Endodermal cell (in vitro differentiated cells): ENCODE measurements at regions not wholly inside any gene's neighbourhood (a gene's known extent, or its start where the extent isn't known, plus 50 kb on each side); places are given as distances from the start of the nearest gene placed in this dataset.
"Not testable (repeated sequence)": the region's sequence is repeated elsewhere in the genome, so short reads cannot be mapped to it uniquely, and the experiment has no call there.

Experiments
- DNase-seq: peaks from one replicate; pipeline ENCODE4 v3.0.0-alpha.2; 2017
- H3K27ac ChIP-seq: 2 replicates; pipeline ENCODE4 v1.5.1; 2013; ENCODE audit warnings: mild to moderate bottlenecking, low read depth, low read length, moderate library complexity
- H3K27me3 ChIP-seq: 2 replicates; pipeline ENCODE4 v1.6.1; 2013; ENCODE audit warnings: mild to moderate bottlenecking, low read length, moderate library complexity; ENCODE audit not compliant: insufficient read depth, control insufficient read depth, poor library complexity, severe bottlenecking
- H3K36me3 ChIP-seq: 2 replicates; pipeline ENCODE4 v1.7.0; 2013; ENCODE audit warnings: mild to moderate bottlenecking, low read length, moderate library complexity; ENCODE audit not compliant: control insufficient read depth, insufficient read depth
- H3K4me1 ChIP-seq: one replicate; pipeline ENCODE4 v1.7.0; 2013; ENCODE audit warnings: low read length; ENCODE audit not compliant: control insufficient read depth, insufficient read depth
- H3K4me3 ChIP-seq: 2 replicates; pipeline ENCODE4 v1.5.1; 2013; ENCODE audit warnings: mild to moderate bottlenecking, low read length, moderate library complexity
- H3K9ac ChIP-seq: 2 replicates; pipeline ENCODE4 v1.6.1; 2013; ENCODE audit warnings: mild to moderate bottlenecking, low read length, moderate library complexity; ENCODE audit not compliant: poor library complexity, severe bottlenecking; ENCODE audit errors: extremely low read depth
- H3K9me3 ChIP-seq: 2 replicates; pipeline ENCODE4 v1.6.1; 2013; ENCODE audit warnings: mild to moderate bottlenecking, low read length, moderate library complexity; ENCODE audit not compliant: control insufficient read depth
- H3K27ac Mint-ChIP-seq: 2 replicates; pipeline ENCODE4 v1.8.0; 2020; ENCODE audit warnings: mixed read lengths
- H3K27me3 Mint-ChIP-seq: 2 replicates; pipeline ENCODE4 v1.8.0; 2021; ENCODE audit warnings: mild to moderate bottlenecking, mixed read lengths; ENCODE audit not compliant: insufficient read depth
- H3K36me3 Mint-ChIP-seq: 2 replicates; pipeline ENCODE4 v1.8.0; 2020; ENCODE audit warnings: low read depth, mixed read lengths
- H3K4me1 Mint-ChIP-seq: 2 replicates; pipeline ENCODE4 v1.8.0; 2020; ENCODE audit warnings: mixed read lengths
- H3K4me3 Mint-ChIP-seq: 2 replicates; pipeline ENCODE4 v1.8.0; 2020; ENCODE audit warnings: mild to moderate bottlenecking, moderate library complexity, mixed read lengths
- H3K9me3 Mint-ChIP-seq: 2 replicates; pipeline ENCODE4 v1.8.0; 2020; ENCODE audit warnings: mild to moderate bottlenecking, mixed read lengths
- WGBS, 2 experiments: methylation state at CpG; one replicate each; pipeline versions ENCODE4 v1.1.5 to v1.1.7; 2013; ENCODE audit warnings: missing lambda C conversion rate in 2 of 2, mixed read lengths in 1 of 2; ENCODE audit not compliant: insufficient coverage in 1 of 2, insufficient read length in 1 of 2; 5-methylcytosine and 5-hydroxymethylcytosine counted together
- TF ChIP-seq, protein P1 (sequence below): fragments of 200-600 bp; sonication (generic); conservative IDR thresholded peaks from 2 replicates; pipeline ENCODE4 v1.5.0; 2021; ENCODE audit warnings: antibody characterized with exemption, mild to moderate bottlenecking

DNA sequence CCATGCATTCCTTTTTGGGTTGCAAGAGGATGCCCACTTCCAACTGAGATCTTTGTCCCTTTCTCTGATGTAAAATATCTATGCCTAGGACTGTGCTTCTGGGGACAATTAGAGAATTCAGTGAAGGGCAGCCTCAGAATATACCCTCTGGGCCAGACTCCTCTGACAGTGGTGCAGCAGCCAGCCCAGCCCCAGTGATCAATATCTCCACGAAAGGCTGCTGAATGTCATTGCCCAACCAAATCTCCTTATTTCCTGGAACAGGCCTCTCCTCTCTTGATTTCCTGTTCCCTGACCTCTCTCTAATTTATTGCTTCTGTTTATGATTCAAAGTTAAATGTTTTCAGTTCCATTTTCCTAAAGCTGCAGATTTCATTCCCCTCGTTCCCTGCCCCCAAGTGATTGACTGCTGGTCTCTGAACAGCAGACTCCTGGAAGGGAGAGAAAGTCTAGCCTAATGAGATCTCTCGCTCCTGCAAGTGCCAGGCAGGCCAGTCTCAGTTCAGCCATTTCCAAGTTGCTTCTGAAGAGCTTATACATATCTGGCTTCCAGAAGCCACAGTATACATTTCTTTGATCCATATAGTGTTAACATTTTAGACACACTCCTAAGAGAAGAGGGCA, 104.4 kb upstream of the SALL1 start:
- Histone ChIP-seq H3K9ac (no peak overlapping the region), H3K27me3 (no peaks in the 10 kb centered on the region), H3K9me3 (peaks cover 39% of the 10 kb centered on the region), H3K27ac (no peak overlapping the region), H3K4me1 (no peaks in the 10 kb centered on the region), H3K36me3 (no peaks in the 10 kb centered on the region), H3K4me3 (peak overlapping the region; percentile 53)
- DNase-seq, result no peak
- TF ChIP-seq, protein P1, sequence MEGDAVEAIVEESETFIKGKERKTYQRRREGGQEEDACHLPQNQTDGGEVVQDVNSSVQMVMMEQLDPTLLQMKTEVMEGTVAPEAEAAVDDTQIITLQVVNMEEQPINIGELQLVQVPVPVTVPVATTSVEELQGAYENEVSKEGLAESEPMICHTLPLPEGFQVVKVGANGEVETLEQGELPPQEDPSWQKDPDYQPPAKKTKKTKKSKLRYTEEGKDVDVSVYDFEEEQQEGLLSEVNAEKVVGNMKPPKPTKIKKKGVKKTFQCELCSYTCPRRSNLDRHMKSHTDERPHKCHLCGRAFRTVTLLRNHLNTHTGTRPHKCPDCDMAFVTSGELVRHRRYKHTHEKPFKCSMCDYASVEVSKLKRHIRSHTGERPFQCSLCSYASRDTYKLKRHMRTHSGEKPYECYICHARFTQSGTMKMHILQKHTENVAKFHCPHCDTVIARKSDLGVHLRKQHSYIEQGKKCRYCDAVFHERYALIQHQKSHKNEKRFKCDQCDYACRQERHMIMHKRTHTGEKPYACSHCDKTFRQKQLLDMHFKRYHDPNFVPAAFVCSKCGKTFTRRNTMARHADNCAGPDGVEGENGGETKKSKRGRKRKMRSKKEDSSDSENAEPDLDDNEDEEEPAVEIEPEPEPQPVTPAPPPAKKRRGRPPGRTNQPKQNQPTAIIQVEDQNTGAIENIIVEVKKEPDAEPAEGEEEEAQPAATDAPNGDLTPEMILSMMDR, result no peak
- Mint-ChIP-seq H3K36me3 (peaks cover 22% of the 10 kb centered on the region), H3K27me3 (peaks cover 6% of the 10 kb centered on the region), H3K9me3 (peaks cover 63% of the 10 kb centered on the region), H3K4me3 (no peak overlapping the region), H3K27ac (no peak overlapping the region), H3K4me1 (peaks cover 5% of the 10 kb centered on the region)
- WGBS, 2 experiments, result 92% methylated on average over 2 to 3 of the region's 3 CpGs

- H3K9ac ChIP-seq, H3K36me3 ChIP-seq, H3K27ac ChIP-seq, H3K27me3 ChIP-seq, H3K4me3 Mint-ChIP-seq, H3K4me1 Mint-ChIP-seq, H3K27me3 Mint-ChIP-seq, H3K4me1 ChIP-seq, H3K27ac Mint-ChIP-seq: not testable (repeated sequence)
- WGBS, 2 experiments, result 82 to 85% methylated on average over 3 to 7 of the region's 7 CpGs
- H3K9me3 Mint-ChIP-seq, result peaks cover 70% of the 10 kb centered on the region
- H3K36me3 Mint-ChIP-seq, result peaks cover 22% of the 10 kb centered on the region
- DNase-seq, result peak; percentile 63
- H3K9me3 ChIP-seq, result peaks cover 39% of the 10 kb centered on the region
- H3K4me3 ChIP-seq, result peak overlapping the region; percentile 53
These were observed 103.3 kb upstream of the SALL1 start for GRCh38 chr16:51254390-51254789.

- Histone ChIP-seq H3K27ac (no peak overlapping the region), H3K9ac (no peak overlapping the region), H3K27me3 (no peaks in the 10 kb centered on the region), H3K9me3 (peaks cover 9% of the 10 kb centered on the region), H3K4me3 (no peak overlapping the region), H3K36me3 (no peaks in the 10 kb centered on the region), H3K4me1 (peaks cover 19% of the 10 kb centered on the region)
- Mint-ChIP-seq H3K4me1 (peaks cover 33% of the 10 kb centered on the region), H3K36me3 (peaks cover 5% of the 10 kb centered on the region), H3K27me3 (peaks cover 6% of the 10 kb centered on the region), H3K9me3 (peaks cover 28% of the 10 kb centered on the region), H3K27ac (no peak overlapping the region), H3K4me3 (no peak overlapping the region)
- no peak for DNase-seq
- TF ChIP-seq, protein P1, result no peak
- 91 to 96% methylated on average over 3 of the region's 3 CpGs for WGBS, 2 experiments
These were observed 97.1 kb upstream of the SALL1 start for GRCh38 chr16:51248217-51248616.

- TF ChIP-seq, protein P1, result no peak
- H3K4me1 Mint-ChIP-seq, result peaks cover 52% of the 10 kb centered on the region
These were observed 94.6 kb upstream of the SALL1 start for GRCh38 chr16:51245658-51245995.

More at GRCh38 chr16:51245658-51245995, 94.6 kb upstream of the SALL1 start:
- peaks cover 31% of the 10 kb centered on the region for H3K4me1 ChIP-seq
- Mint-ChIP-seq H3K27ac (no peak overlapping the region), H3K36me3 (no peaks in the 10 kb centered on the region), H3K27me3 (peaks cover 21% of the 10 kb centered on the region), H3K9me3 (peaks cover 12% of the 10 kb centered on the region), H3K4me3 (no peak overlapping the region)
- peaks cover 7% of the 10 kb centered on the region for H3K9me3 ChIP-seq
- H3K4me3 ChIP-seq, result no peak overlapping the region
- no peak overlapping the region for H3K27ac ChIP-seq
- 93% methylated on average over 3 of the region's 3 CpGs for whole genome bisulfite sequencing, 2 experiments
- H3K9ac ChIP-seq, result no peak overlapping the region
- no peaks in the 10 kb centered on the region for H3K36me3 ChIP-seq
- no peak for DNase-seq
- H3K27me3 ChIP-seq, result no peaks in the 10 kb centered on the region
